Colon (tissue), 2 donors: ENCODE measurements at regions not wholly inside any gene's neighbourhood (a gene's known extent, or its start where the extent isn't known, plus 50 kb on each side); places are given as distances from the start of the nearest gene placed in this dataset.
A peak's percentile ranks its signal among the peaks of the same experiment; 100 is the strongest.

ENCODE experiments used
- FAIRE-seq: peaks from 2 replicates; lab custom pipeline; 2012; peaks lifted over from hg19 to GRCh38; lab: Jason Lieb, UNC
- donor health status: control.
- donor health status: control.

GRCh38 chr13:107200491-107200890, 632.6 kb upstream of the ARGLU1 start:
- no peak for FAIRE-seq

DNA sequence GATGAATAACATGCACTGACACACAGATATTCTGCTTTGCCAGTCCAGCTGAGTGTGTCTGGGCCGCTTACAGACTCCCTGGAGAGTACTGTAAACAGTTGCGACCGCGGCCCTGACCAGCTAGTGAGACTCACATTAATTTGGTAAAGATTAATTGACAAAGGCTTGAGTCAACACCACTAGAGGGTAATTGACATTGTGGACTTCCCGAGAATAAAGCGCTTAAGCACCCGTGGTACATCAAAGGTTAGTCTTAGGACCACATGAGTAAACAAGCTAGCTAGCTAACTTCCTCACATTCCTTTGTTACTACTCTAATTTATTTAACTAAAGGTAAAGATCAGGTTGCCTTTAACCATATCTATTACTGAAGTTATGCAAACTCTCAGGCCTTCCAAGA, 624.4 kb upstream of the ARGLU1 start:
- FAIRE-seq, result no peak

- no peak for FAIRE-seq
Observed at GRCh38 chr13:107190065-107190464, 622.1 kb upstream of the ARGLU1 start.

GRCh38 chr13:107185889-107186288, 618.0 kb upstream of the ARGLU1 start:
- FAIRE-seq, result no peak

- FAIRE-seq, result no peak
Observed at GRCh38 chr13:107170270-107170931, 602.5 kb upstream of the ARGLU1 start.

GRCh38 chr13:107157271-107157670, 589.3 kb upstream of the ARGLU1 start:
- no peak for FAIRE-seq

- FAIRE-seq, result no peak
Observed at GRCh38 chr13:107144432-107144831, 576.5 kb upstream of the ARGLU1 start.

GRCh38 chr13:107141767-107142166, 573.8 kb upstream of the ARGLU1 start:
- no peak for FAIRE-seq

DNA sequence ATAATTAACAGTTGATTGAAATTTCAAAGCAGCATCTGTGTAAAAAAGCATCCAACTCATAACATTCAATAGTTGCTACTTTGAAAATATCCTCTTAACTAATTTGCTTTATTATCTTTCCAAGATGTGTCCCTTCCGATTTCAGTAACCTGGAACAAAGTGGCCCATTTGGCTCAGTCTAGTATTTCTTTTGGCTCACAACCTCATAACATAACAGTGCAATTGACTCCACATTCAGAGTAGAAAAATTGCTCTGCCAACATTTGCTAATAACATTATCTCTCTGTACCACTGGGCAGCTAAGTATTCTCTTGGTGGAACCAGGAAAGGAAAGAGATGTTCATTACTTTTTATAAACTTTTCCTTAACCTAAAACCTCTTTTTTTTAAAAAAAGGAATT, 571.1 kb upstream of the ARGLU1 start:
- FAIRE-seq, result no peak

GRCh38 chr13:107138486-107138885, 570.5 kb upstream of the ARGLU1 start:
- no peak for FAIRE-seq

- FAIRE-seq, result no peak
Observed at GRCh38 chr13:107133950-107134349, 566.0 kb upstream of the ARGLU1 start.

GRCh38 chr13:107130566-107130965, 562.6 kb upstream of the ARGLU1 start:
- no peak for FAIRE-seq

DNA sequence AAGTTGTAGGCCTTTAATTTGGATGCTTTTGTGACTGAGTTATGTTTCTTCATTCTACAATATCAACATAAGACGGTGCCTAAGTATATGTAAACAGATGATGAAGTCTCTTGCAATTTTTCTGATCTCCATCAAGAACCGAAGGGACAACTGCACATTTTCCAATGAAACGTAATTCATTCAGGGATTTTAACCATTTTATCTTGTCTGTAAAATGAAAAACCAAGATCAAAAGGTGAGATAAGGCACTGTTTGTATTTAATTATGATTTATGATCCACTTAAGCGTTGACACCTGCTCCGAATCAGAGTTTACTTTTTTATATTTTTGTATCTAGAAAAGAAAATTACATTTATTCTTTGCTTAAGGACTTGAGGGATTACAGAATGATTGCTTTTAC, 556.8 kb upstream of the ARGLU1 start:
- FAIRE-seq, result no peak

GRCh38 chr13:107124129-107124718, 556.3 kb upstream of the ARGLU1 start:
- peak; percentile 76 for FAIRE-seq

DNA sequence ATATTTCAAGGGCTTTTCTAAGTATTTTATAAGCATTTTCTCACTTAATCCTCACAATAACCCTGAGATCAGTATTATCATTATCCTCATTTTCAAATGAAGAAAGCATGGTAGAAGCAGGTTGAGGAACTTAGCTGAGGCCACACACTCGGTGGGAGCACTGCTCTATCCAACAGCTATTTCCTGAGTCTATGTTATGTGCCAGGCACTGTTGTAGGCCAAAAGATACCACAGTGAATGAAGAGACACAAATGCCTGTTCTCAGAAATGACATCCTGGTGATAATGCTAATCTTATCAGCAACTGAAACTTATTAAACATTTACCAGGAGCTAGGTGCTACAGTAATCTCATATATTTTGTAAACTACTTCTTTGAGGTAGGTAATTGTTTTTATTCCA, 553.9 kb upstream of the ARGLU1 start:
- no peak for FAIRE-seq

DNA sequence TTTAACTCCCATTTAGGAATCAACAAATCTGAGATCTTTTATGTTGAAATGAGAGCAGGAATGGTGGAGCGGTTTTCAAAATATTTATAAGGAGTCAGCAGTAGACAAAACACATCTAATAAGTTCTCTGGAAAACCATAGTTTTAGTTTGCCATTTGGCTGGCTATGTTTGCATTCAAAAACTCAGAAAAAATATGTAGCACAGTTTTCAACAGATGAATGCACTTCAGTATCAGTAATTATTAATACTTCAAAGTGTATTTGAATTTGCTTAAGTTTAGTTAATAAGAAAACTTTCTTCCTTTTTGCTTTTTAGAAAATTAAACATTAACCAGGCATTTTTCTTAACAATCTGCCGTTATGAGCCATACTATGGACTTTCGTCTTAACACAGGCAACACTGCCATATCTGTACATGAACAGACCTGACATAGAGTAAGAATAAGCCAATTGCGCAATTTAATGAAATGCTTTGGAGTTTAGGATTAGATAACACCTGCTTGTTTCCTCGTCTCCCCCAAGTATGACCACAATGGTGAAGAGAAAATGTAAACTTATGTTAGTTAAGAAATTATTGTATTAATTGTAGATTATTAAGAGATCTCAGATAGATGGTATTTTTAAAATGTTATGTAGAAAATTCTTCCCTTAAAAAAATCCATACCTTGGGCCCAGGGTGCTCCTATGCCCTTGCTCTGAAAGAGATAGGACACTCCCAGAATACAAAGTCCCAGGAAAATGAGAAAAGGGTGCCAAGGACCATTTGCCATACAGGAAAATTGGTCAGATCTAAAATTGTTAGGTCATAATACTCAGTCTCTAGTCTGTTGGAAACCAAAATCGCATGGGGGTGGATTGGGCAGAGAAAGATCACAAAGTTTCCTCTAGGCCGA, 552.3 kb upstream of the ARGLU1 start:
- no peak for FAIRE-seq

GRCh38 chr13:107118506-107118905, 550.6 kb upstream of the ARGLU1 start:
- no peak for FAIRE-seq

DNA sequence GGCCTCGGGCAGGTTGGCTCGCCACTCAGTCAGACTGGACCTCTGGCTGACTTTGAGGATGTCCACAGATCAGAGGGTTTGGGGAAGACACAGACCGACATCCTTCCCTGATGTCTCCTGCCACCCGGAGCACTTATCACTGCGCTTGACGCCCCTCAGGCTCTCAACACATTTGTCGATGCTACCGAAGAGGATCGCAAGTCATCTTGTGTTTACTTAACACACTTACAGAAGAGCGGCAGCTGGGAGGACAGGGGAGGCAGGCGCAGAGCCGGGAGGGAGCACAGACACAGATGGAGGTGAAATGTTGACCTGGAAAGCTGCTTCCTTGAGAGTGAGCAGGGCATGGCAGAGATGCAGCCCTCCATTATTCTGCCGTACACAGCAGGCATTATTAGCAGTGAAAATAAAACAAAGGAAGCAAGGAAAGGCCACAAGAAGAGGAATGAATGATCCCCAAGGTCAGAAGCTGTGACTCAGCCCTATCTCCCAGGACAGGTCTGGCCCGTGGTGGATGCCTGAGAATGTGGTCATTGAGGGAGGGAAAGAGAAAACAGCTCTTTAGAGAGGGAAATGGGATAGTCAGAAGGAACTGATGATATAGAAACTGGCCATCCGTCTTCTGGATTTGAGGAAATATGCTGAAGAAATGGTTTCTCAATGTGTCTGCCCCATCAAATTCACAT, 549.5 kb upstream of the ARGLU1 start:
- no peak for FAIRE-seq

- FAIRE-seq, result no peak
Observed at GRCh38 chr13:107113387-107113786, 545.5 kb upstream of the ARGLU1 start.

GRCh38 chr13:107111248-107111647, 543.3 kb upstream of the ARGLU1 start:
- peak; percentile 91 for FAIRE-seq

- FAIRE-seq, result no peak
Observed at GRCh38 chr13:107104631-107105030, 536.7 kb upstream of the ARGLU1 start.

GRCh38 chr13:107102676-107103075, 534.7 kb upstream of the ARGLU1 start:
- FAIRE-seq, result peak; percentile 72

GRCh38 chr13:107099661-107100060, 531.7 kb upstream of the ARGLU1 start:
- FAIRE-seq, result no peak
